ENCODE measurements at regions not wholly inside any gene's neighbourhood (a gene's known extent, or its start where the extent isn't known, plus 50 kb on each side); places are given as distances from the start of the nearest gene placed in this dataset.

DNA sequence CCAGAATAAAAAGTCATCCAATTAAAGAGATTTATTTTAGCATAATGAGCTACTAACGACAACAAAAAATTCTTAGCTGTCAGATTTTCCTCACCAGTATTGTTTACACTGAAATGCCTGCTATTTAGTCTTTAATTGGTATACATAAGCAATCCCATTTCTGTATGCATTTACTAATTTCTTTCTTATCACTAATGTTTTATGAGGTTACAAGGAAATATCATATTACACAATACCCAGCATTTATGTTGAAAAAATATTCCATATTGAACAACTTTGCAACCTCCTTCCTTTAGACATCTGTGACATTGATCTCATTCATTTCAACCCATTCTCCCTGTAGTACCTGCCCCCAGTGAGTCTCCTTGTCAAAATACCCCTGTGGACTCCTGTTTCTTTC lies 135.4 kb downstream of the SLITRK6 start:
- TF ChIP-seq, protein P1, sequence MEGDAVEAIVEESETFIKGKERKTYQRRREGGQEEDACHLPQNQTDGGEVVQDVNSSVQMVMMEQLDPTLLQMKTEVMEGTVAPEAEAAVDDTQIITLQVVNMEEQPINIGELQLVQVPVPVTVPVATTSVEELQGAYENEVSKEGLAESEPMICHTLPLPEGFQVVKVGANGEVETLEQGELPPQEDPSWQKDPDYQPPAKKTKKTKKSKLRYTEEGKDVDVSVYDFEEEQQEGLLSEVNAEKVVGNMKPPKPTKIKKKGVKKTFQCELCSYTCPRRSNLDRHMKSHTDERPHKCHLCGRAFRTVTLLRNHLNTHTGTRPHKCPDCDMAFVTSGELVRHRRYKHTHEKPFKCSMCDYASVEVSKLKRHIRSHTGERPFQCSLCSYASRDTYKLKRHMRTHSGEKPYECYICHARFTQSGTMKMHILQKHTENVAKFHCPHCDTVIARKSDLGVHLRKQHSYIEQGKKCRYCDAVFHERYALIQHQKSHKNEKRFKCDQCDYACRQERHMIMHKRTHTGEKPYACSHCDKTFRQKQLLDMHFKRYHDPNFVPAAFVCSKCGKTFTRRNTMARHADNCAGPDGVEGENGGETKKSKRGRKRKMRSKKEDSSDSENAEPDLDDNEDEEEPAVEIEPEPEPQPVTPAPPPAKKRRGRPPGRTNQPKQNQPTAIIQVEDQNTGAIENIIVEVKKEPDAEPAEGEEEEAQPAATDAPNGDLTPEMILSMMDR (IDR thresholded peaks at IDR 0.05; ENCODE audit: insufficient read depth, low read length): no peak
- TF ChIP-seq SPI1 (IDR thresholded peaks at IDR 0.05; ENCODE audit: borderline replicate concordance, low read depth) (no peak), GABPA (IDR thresholded peaks at IDR 0.05; ENCODE audit: low read depth) (no peak)
